Retinal pigment epithelial cell (primary cell): ENCODE measurements at regions not wholly inside any gene's neighbourhood (a gene's known extent, or its start where the extent isn't known, plus 50 kb on each side); places are given as distances from the start of the nearest gene placed in this dataset.

ENCODE experiments used
- DNase-seq: peaks from one replicate; pipeline ENCODE4 v3.0.0-alpha.2; 2010; ENCODE audit warnings: low read depth
- H3K4me3 ChIP-seq: 2 replicates; pipeline ENCODE4 v1.5.1; 2011; ENCODE audit warnings: mild to moderate bottlenecking, low read length, control low read depth, moderate library complexity
- TF ChIP-seq, protein P1 (sequence below): conservative IDR thresholded peaks from 2 replicates; pipeline ENCODE4 v1.5.1; 2011; ENCODE audit warnings: low read depth, low read length, control low read depth, inconsistent platforms

DNA sequence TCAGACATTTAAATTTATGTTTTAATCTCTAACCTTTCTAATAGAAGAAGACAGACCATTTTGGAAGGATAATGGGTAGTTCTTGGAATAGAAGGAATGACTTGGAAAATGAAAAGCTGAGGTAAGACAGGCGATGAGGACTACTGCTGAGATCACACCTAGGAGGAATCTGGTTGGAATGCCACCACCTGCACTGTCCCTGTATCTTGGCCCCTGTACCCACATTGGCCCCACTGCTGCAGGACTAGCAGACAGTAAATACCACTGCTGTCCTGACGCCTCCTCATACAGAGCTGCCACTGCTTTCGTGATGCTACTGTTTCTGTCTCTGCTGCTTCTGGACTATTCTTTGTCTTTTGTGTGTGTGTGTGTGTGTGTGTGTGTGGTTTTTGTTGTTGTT lies 359.8 kb downstream of the TMEM232 start:
- TF ChIP-seq, protein P1, sequence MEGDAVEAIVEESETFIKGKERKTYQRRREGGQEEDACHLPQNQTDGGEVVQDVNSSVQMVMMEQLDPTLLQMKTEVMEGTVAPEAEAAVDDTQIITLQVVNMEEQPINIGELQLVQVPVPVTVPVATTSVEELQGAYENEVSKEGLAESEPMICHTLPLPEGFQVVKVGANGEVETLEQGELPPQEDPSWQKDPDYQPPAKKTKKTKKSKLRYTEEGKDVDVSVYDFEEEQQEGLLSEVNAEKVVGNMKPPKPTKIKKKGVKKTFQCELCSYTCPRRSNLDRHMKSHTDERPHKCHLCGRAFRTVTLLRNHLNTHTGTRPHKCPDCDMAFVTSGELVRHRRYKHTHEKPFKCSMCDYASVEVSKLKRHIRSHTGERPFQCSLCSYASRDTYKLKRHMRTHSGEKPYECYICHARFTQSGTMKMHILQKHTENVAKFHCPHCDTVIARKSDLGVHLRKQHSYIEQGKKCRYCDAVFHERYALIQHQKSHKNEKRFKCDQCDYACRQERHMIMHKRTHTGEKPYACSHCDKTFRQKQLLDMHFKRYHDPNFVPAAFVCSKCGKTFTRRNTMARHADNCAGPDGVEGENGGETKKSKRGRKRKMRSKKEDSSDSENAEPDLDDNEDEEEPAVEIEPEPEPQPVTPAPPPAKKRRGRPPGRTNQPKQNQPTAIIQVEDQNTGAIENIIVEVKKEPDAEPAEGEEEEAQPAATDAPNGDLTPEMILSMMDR = no peak
- no peak overlapping the region for H3K4me3 ChIP-seq
- no peak for DNase-seq
